ENCODE measurements at regions not wholly inside any gene's neighbourhood (a gene's known extent, or its start where the extent isn't known, plus 50 kb on each side); places are given as distances from the start of the nearest gene placed in this dataset.

DNA sequence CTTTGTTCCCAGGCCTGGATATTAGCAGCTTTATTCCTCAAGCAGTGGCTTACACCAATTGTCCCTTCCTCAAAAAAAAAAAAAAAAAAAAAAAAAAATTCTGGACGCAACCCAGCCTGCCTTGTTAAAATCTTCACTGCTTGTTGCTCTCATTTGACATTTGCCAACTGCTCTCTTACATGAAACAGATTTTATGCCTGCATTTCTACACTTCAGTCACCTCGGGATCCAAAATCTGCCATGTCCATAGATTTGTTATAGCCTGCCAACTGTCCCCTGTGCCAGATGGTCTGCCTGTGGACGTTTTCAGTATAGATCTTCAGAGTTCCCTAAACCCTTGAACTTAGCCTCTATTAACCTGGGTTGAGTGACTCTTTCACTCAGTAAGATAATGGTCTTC lies 651.5 kb downstream of the FSCB start:
- H3K27ac ChIP-seq: no peak overlapping the region
- no peak for DNase-seq (ENCODE audit: low spot score in 2 of 2)
- no peaks in the 10 kb centered on the region for H3K27me3 ChIP-seq
- no peak overlapping the region for H3K4me3 ChIP-seq
- no peaks in the 10 kb centered on the region for H3K4me1 ChIP-seq
- 62% methylated on average over 3 of the region's 3 CpGs for whole genome bisulfite sequencing, 2 donors
- TF ChIP-seq, protein P1, sequence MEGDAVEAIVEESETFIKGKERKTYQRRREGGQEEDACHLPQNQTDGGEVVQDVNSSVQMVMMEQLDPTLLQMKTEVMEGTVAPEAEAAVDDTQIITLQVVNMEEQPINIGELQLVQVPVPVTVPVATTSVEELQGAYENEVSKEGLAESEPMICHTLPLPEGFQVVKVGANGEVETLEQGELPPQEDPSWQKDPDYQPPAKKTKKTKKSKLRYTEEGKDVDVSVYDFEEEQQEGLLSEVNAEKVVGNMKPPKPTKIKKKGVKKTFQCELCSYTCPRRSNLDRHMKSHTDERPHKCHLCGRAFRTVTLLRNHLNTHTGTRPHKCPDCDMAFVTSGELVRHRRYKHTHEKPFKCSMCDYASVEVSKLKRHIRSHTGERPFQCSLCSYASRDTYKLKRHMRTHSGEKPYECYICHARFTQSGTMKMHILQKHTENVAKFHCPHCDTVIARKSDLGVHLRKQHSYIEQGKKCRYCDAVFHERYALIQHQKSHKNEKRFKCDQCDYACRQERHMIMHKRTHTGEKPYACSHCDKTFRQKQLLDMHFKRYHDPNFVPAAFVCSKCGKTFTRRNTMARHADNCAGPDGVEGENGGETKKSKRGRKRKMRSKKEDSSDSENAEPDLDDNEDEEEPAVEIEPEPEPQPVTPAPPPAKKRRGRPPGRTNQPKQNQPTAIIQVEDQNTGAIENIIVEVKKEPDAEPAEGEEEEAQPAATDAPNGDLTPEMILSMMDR (IDR thresholded peaks at IDR 0.05): no peak
- TF ChIP-seq POLR2A (IDR thresholded peaks at IDR 0.05) (no peak), EP300 (IDR thresholded peaks at IDR 0.05) (no peak)
- no peaks in the 10 kb centered on the region for H3K9me3 ChIP-seq
- no peaks in the 10 kb centered on the region for H3K36me3 ChIP-seq

GRCh38 chr14:43853541-43853940 lies 653.5 kb downstream of the FSCB start:
- H3K4me3 ChIP-seq: no peak overlapping the region
- H3K4me1 ChIP-seq: no peaks in the 10 kb centered on the region
- H3K36me3 ChIP-seq: no peaks in the 10 kb centered on the region
- no peak overlapping the region for H3K27ac ChIP-seq
- DNase-seq (ENCODE audit: low spot score in 2 of 2): no peak
- no peaks in the 10 kb centered on the region for H3K9me3 ChIP-seq
- TF ChIP-seq POLR2A (IDR thresholded peaks at IDR 0.05) (no peak), EP300 (IDR thresholded peaks at IDR 0.05) (no peak)
- TF ChIP-seq, protein P1 (IDR thresholded peaks at IDR 0.05): no peak
- WGBS, 2 donors: 90 to 94% methylated on average over 1 of the region's 1 CpG
- H3K27me3 ChIP-seq: no peaks in the 10 kb centered on the region

- DNase-seq (ENCODE audit: low spot score in 2 of 2): no peak
- 100% methylated on average over 2 of the region's 2 CpGs for WGBS, 2 donors
- Histone ChIP-seq H3K4me3 (no peak overlapping the region), H3K27ac (no peak overlapping the region), H3K9me3 (peaks cover 0 to 16% (median 0%) of the 10 kb centered on the region in 4 donors), H3K27me3 (no peaks in the 10 kb centered on the region), H3K4me1 (no peaks in the 10 kb centered on the region), H3K36me3 (no peaks in the 10 kb centered on the region)
- no peak for TF ChIP-seq POLR2A (IDR thresholded peaks at IDR 0.05)
- no peak for TF ChIP-seq EP300 (IDR thresholded peaks at IDR 0.05)
- TF ChIP-seq, protein P1 (IDR thresholded peaks at IDR 0.05): no peak
Measured at GRCh38 chr14:43803076-43803689, 703.9 kb downstream of the FSCB start.

- no peak overlapping the region for H3K27ac ChIP-seq
- H3K27me3 ChIP-seq: no peaks in the 10 kb centered on the region
- TF ChIP-seq POLR2A (IDR thresholded peaks at IDR 0.05): no peak
- TF ChIP-seq, protein P1 (IDR thresholded peaks at IDR 0.05): peak in 1 of 5 experiments; percentile 17
- no peaks in the 10 kb centered on the region for H3K9me3 ChIP-seq
- no peak for DNase-seq (ENCODE audit: low spot score in 2 of 2)
- H3K4me3 ChIP-seq: no peak overlapping the region
- no peaks in the 10 kb centered on the region for H3K36me3 ChIP-seq
- H3K4me1 ChIP-seq: no peaks in the 10 kb centered on the region
Measured at GRCh38 chr14:43795600-43796228, 711.4 kb downstream of the FSCB start.

DNA sequence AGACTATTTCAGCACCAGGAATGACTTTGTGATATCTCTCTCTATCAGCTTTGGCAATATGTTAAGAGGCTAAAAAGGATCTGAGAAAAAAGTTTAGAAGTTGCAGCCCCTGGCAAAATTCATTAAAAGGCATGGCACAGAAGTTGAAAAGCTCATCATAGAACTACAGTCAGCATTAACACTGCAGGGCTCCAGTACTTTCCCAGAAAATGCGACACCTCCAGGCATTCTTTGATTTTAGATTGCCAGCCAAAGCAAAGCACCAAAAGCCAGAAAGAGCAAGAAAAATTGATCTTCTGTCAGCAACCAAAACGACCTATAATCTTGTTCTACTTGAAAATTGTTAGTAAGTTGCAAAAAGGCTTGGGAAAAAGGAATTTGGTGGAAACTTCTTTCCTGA lies 713.5 kb downstream of the FSCB start:
- 43 to 47% methylated on average over 2 of the region's 2 CpGs for WGBS, 2 donors
- no peaks in the 10 kb centered on the region for H3K27me3 ChIP-seq
- no peaks in the 10 kb centered on the region for H3K4me1 ChIP-seq
- TF ChIP-seq POLR2A (IDR thresholded peaks at IDR 0.05) (no peak), EP300 (IDR thresholded peaks at IDR 0.05) (no peak)
- TF ChIP-seq, protein P1 (IDR thresholded peaks at IDR 0.05): no peak
- no peaks in the 10 kb centered on the region for H3K9me3 ChIP-seq
- DNase-seq (ENCODE audit: low spot score in 2 of 2): no peak
- H3K27ac ChIP-seq: no peak overlapping the region
- no peak overlapping the region for H3K4me3 ChIP-seq
- no peaks in the 10 kb centered on the region for H3K36me3 ChIP-seq
